IPS DF 4.7 (cell line): ENCODE measurements at regions not wholly inside any gene's neighbourhood (a gene's known extent, or its start where the extent isn't known, plus 50 kb on each side); places are given as distances from the start of the nearest gene placed in this dataset.
"Not testable (repeated sequence)": the region's sequence is repeated elsewhere in the genome, so short reads cannot be mapped to it uniquely, and the experiment has no call there.

Experiments
- DNase-seq: peaks from one replicate; pipeline ENCODE4 v3.0.0-alpha.2; 2013; ENCODE audit warnings: low spot score; ENCODE audit errors: extremely low read depth

- no peak for DNase-seq
These were observed 51.1 kb upstream of the ROPN1 start for GRCh38 chr3:124043023-124043422.

GRCh38 chr3:124044956-124045355, 53.0 kb upstream of the ROPN1 start:
- DNase-seq = no peak

- DNase-seq = no peak
These were observed 57.3 kb upstream of the ROPN1 start for GRCh38 chr3:124048967-124049798.

- no peak for DNase-seq
These were observed 59.7 kb upstream of the ROPN1 start for GRCh38 chr3:124051636-124052035.

GRCh38 chr3:124053871-124054270, 61.9 kb upstream of the ROPN1 start:
- no peak for DNase-seq

GRCh38 chr3:124056846-124057245, 64.9 kb upstream of the ROPN1 start:
- no peak for DNase-seq

- no peak for DNase-seq
These were observed 65.5 kb upstream of the ROPN1 start for GRCh38 chr3:124057420-124057819.

GRCh38 chr3:124059580-124059979, 67.7 kb upstream of the ROPN1 start:
- no peak for DNase-seq

GRCh38 chr3:124063197-124063909, 71.4 kb upstream of the ROPN1 start:
- no peak for DNase-seq

GRCh38 chr3:124064050-124064449, 72.1 kb upstream of the ROPN1 start:
- no peak for DNase-seq

- DNase-seq = not testable (repeated sequence)
These were observed 74.6 kb upstream of the ROPN1 start for GRCh38 chr3:124066543-124066942.

GRCh38 chr3:124069706-124070105, 77.8 kb upstream of the ROPN1 start:
- DNase-seq = not testable (repeated sequence)

- not testable (repeated sequence) for DNase-seq
These were observed 83.2 kb upstream of the ROPN1 start for GRCh38 chr3:124075090-124075489.

GRCh38 chr3:124075753-124076152, 83.8 kb upstream of the ROPN1 start:
- DNase-seq = no peak

- DNase-seq = no peak
These were observed 84.3 kb upstream of the ROPN1 start for GRCh38 chr3:124076235-124076634.

- peak; percentile 7 for DNase-seq
These were observed 87.3 kb upstream of the ROPN1 start for GRCh38 chr3:124078953-124079911.

- DNase-seq = no peak
These were observed 88.0 kb upstream of the ROPN1 start for GRCh38 chr3:124079912-124080276.

GRCh38 chr3:124082343-124082742, 90.4 kb upstream of the ROPN1 start:
- DNase-seq = no peak

GRCh38 chr3:124084022-124084881, 92.3 kb upstream of the ROPN1 start:
- no peak for DNase-seq

- DNase-seq = no peak
These were observed 96.9 kb upstream of the ROPN1 start for GRCh38 chr3:124088801-124089200.

- no peak for DNase-seq
These were observed 97.3 kb upstream of the ROPN1 start for GRCh38 chr3:124089214-124089613.
